ENCODE measurements at regions not wholly inside any gene's neighbourhood (a gene's known extent, or its start where the extent isn't known, plus 50 kb on each side); places are given as distances from the start of the nearest gene placed in this dataset.

DNA sequence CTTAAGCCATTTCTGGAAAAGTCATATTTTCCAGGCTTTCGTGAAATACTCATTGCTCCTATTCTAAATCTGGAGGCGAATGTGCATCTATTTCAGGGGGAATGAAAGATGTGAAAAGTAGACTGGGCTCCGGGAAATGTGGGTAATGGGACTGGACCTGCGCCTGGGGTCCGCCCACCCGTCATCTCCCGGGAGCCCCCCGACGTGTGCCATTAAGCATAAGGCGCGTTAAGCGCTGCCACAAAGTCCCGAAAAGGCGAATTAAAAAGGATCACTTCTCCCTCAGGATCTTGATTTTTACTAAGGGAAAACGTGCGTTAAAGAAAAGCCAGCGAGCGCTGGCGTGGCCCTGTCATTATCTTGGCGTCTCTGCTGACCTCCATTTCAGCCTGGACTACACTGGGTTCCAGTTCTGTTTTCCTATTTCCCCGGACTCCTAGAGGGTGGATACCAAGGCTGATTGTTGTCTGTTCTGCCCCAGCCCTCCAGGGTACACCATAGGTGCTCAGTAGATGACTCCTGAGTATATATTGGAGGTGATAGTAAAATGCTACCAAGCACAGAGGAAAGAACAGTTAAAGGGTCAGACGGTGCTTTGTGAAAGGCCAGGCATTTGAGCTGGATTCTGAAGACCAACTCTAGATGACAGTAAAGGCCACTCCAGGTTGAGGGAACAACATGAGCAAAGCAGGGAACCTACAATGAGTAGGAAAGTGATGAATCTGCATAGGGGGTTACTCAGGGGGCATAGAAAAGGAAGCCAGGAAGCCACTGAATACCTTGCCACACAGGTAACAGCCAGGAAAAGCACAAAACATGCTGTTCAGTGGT lies 89.2 kb upstream of the ARID1B start:
- TF ChIP-seq, protein P1, sequence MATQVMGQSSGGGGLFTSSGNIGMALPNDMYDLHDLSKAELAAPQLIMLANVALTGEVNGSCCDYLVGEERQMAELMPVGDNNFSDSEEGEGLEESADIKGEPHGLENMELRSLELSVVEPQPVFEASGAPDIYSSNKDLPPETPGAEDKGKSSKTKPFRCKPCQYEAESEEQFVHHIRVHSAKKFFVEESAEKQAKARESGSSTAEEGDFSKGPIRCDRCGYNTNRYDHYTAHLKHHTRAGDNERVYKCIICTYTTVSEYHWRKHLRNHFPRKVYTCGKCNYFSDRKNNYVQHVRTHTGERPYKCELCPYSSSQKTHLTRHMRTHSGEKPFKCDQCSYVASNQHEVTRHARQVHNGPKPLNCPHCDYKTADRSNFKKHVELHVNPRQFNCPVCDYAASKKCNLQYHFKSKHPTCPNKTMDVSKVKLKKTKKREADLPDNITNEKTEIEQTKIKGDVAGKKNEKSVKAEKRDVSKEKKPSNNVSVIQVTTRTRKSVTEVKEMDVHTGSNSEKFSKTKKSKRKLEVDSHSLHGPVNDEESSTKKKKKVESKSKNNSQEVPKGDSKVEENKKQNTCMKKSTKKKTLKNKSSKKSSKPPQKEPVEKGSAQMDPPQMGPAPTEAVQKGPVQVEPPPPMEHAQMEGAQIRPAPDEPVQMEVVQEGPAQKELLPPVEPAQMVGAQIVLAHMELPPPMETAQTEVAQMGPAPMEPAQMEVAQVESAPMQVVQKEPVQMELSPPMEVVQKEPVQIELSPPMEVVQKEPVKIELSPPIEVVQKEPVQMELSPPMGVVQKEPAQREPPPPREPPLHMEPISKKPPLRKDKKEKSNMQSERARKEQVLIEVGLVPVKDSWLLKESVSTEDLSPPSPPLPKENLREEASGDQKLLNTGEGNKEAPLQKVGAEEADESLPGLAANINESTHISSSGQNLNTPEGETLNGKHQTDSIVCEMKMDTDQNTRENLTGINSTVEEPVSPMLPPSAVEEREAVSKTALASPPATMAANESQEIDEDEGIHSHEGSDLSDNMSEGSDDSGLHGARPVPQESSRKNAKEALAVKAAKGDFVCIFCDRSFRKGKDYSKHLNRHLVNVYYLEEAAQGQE (IDR thresholded peaks at IDR 0.05; ENCODE audit: insufficient replicate concordance, low read depth): no peak
- TF ChIP-seq, protein P2, sequence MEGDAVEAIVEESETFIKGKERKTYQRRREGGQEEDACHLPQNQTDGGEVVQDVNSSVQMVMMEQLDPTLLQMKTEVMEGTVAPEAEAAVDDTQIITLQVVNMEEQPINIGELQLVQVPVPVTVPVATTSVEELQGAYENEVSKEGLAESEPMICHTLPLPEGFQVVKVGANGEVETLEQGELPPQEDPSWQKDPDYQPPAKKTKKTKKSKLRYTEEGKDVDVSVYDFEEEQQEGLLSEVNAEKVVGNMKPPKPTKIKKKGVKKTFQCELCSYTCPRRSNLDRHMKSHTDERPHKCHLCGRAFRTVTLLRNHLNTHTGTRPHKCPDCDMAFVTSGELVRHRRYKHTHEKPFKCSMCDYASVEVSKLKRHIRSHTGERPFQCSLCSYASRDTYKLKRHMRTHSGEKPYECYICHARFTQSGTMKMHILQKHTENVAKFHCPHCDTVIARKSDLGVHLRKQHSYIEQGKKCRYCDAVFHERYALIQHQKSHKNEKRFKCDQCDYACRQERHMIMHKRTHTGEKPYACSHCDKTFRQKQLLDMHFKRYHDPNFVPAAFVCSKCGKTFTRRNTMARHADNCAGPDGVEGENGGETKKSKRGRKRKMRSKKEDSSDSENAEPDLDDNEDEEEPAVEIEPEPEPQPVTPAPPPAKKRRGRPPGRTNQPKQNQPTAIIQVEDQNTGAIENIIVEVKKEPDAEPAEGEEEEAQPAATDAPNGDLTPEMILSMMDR (IDR thresholded peaks at IDR 0.05; ENCODE audit: insufficient read depth, low read length): no peak
- TF ChIP-seq SPI1 (IDR thresholded peaks at IDR 0.05; ENCODE audit: borderline replicate concordance, low read depth): no peak

DNA sequence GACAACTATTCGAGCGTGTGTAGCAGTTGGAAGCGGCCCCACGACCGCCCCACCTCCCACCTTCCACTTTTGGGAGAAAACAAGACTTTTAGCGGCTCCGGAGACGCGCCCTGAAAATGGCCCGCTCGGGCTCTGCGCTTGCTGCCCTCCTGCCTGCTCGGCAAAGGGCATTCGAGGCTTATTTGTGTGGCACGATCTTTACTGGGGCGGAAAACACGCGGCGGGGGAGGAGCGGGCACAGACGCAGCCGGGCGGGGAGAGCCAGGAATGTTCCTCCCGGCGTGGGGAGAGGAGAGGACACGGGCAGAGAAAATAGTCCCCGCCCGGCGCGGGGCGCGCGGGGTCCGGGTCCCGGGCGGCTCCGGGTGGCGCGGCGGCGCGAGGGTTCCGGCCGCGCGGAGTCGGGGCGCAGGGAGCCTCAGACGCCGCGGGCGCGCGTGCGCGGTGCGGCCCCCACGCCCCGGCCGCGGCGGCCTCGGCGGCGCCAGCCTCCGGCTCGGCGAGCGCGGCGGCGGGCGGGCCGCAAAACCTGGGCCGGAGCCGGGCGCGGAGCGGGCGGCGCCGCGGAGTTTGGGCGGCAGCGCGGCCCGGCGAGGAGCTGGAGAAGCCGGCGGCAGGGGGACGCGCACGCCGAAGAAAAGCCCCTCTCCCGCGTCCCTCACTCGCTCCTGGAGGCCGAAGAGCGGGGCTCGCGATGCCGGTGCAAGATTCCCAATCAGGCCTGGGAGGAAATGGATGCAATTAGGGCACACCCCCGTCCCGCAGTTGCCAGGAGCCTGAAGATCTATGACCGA lies 90.0 kb upstream of the ARID1B start:
- Histone ChIP-seq H3K27me3 (ENCODE audit: insufficient read depth, poor library complexity, severe bottlenecking) (no peaks in the 10 kb centered on the region), H3K4me3 (replicated peaks; ENCODE audit: insufficient read depth, low read length) (peak overlapping the region; percentile 53), H3K27ac (replicated peaks) (peak overlapping the region; percentile 93)
- peak in 1 of 2 experiments; percentile 74 for DNase-seq (ENCODE audit: low read depth in 1 of 2, low spot score in 1 of 2)
- TF ChIP-seq, protein P1 (IDR thresholded peaks at IDR 0.05; ENCODE audit: insufficient replicate concordance, low read depth): peak; percentile 56
- peak; percentile 65 for TF ChIP-seq GABPA (IDR thresholded peaks at IDR 0.05; ENCODE audit: low read depth)
- TF ChIP-seq POLR2AphosphoS5 (IDR thresholded peaks at IDR 0.05; ENCODE audit: low read depth): peak; percentile 88
- TF ChIP-seq, protein P2 (IDR thresholded peaks at IDR 0.05; ENCODE audit: insufficient read depth, low read length): no peak
- no peak for TF ChIP-seq SPI1 (IDR thresholded peaks at IDR 0.05; ENCODE audit: borderline replicate concordance, low read depth)

More for the DNA sequence above, 89.2 kb upstream of the ARID1B start:
- no peaks in the 10 kb centered on the region for H3K27me3 ChIP-seq (ENCODE audit: insufficient read depth, poor library complexity, severe bottlenecking)
- peak overlapping the region; percentile 64 for H3K27ac ChIP-seq (replicated peaks)
- no peak for DNase-seq (ENCODE audit: low read depth in 1 of 2, low spot score in 1 of 2)
- H3K4me3 ChIP-seq (replicated peaks; ENCODE audit: insufficient read depth, low read length): peak overlapping the region; percentile 47

DNA sequence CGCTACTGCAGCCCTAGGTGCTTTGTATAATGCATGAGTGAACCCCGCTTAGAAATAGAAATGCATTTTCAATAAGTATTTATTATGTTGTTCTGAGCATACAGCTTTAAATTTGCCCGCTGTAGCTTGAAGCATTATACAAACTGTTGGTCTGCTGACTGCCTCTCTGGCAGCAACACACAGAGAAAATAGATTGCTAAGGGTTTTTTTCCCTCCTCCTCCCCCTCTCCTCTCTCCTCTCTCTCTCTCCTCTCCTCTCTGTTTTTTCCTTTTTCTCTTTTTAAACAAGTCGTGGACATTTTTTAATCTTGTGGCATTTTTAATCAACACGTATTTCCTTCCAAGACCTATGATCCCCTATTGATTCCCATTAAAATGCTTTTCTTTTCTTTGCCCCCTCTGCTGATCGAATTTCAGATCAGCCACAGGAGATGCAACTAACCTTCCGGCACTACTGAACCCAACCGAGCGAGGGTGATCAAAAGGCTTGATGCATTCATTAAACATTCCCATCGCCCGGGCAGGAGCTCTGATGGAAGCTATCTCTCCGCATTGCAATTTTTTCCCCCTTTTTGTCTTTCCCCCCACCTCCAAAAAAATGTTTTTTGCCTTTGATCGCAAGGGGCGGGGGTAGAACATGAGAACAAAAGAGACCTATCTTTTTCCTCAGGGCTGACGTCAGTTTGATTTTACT lies 90.7 kb upstream of the ARID1B start:
- TF ChIP-seq GABPA (IDR thresholded peaks at IDR 0.05; ENCODE audit: low read depth) (no peak), POLR2AphosphoS5 (IDR thresholded peaks at IDR 0.05; ENCODE audit: low read depth) (no peak; the same call in 1 of the 2 replicates), SPI1 (IDR thresholded peaks at IDR 0.05; ENCODE audit: borderline replicate concordance, low read depth) (no peak)
- TF ChIP-seq, protein P1 (IDR thresholded peaks at IDR 0.05; ENCODE audit: insufficient replicate concordance, low read depth): no peak
- TF ChIP-seq, protein P2 (IDR thresholded peaks at IDR 0.05; ENCODE audit: insufficient read depth, low read length): no peak
- H3K4me3 ChIP-seq (replicated peaks; ENCODE audit: insufficient read depth, low read length): peak overlapping the region; percentile 53
- H3K27me3 ChIP-seq (ENCODE audit: insufficient read depth, poor library complexity, severe bottlenecking): no peaks in the 10 kb centered on the region
- H3K27ac ChIP-seq (replicated peaks): peak overlapping the region; percentile 93
- DNase-seq (ENCODE audit: low read depth in 1 of 2, low spot score in 1 of 2): peak in 1 of 2 experiments; percentile 47
